ENCODE measurements at regions not wholly inside any gene's neighbourhood (a gene's known extent, or its start where the extent isn't known, plus 50 kb on each side); places are given as distances from the start of the nearest gene placed in this dataset.

GRCh38 chr20:12764053-12764452 lies 244.7 kb upstream of the SPTLC3 start:
- TF ChIP-seq CTCF (IDR thresholded peaks at IDR 0.05 in 8 of 11, conservative IDR thresholded peaks at IDR 0.05 in 3 of 11): no peak
- TF ChIP-seq POLR2A (IDR thresholded peaks at IDR 0.05): no peak
